Astrocyte (in vitro differentiated cells and primary cell): ENCODE measurements at regions not wholly inside any gene's neighbourhood (a gene's known extent, or its start where the extent isn't known, plus 50 kb on each side); places are given as distances from the start of the nearest gene placed in this dataset.

ENCODE experiments used
- DNase-seq: peaks from one replicate; pipeline ENCODE4 v3.0.0-alpha.2; 2010; ENCODE audit warnings: low read depth
- FAIRE-seq: peaks from 2 replicates; lab custom pipeline; 2011; peaks lifted over from hg19 to GRCh38; lab: Jason Lieb, UNC
- H2AFZ ChIP-seq: 2 replicates; pipeline ENCODE4 v1.6.0; 2012; ENCODE audit warnings: low read depth, low read length, inconsistent platforms
- H3K27ac ChIP-seq: 2 replicates; pipeline ENCODE4 v1.5.1; 2011; ENCODE audit warnings: low read depth, low read length, inconsistent platforms
- H3K27me3 ChIP-seq: 2 replicates; pipeline ENCODE4 v1.6.0; 2011; ENCODE audit warnings: low read length, inconsistent platforms; ENCODE audit not compliant: insufficient read depth
- H3K36me3 ChIP-seq: 2 replicates; pipeline ENCODE4 v1.5.1; 2011; ENCODE audit warnings: low read length, inconsistent platforms; ENCODE audit not compliant: insufficient read depth
- H3K4me1 ChIP-seq: 2 replicates; pipeline ENCODE4 v1.5.1; 2011; ENCODE audit warnings: low read length, inconsistent platforms; ENCODE audit not compliant: insufficient read depth
- H3K4me2 ChIP-seq: 2 replicates; pipeline ENCODE4 v1.6.0; 2012; ENCODE audit warnings: low read length, inconsistent platforms
- H3K4me3 ChIP-seq: 2 replicates; pipeline ENCODE4 v1.5.1; 2011; ENCODE audit warnings: low read depth, mild to moderate bottlenecking, low read length, inconsistent platforms; ENCODE audit not compliant: insufficient read depth
- H3K79me2 ChIP-seq: 2 replicates; pipeline ENCODE4 v1.6.0; 2012; ENCODE audit warnings: mild to moderate bottlenecking, low read length, inconsistent platforms; ENCODE audit not compliant: insufficient read depth
- H3K9ac ChIP-seq: 2 replicates; pipeline ENCODE4 v1.6.0; 2012; ENCODE audit warnings: mild to moderate bottlenecking, low read length, inconsistent platforms
- H3K9me3 ChIP-seq: 2 replicates; pipeline ENCODE4 v1.5.1; 2012; ENCODE audit warnings: low read depth, mild to moderate bottlenecking, low read length, inconsistent platforms; ENCODE audit not compliant: insufficient read depth
- H4K20me1 ChIP-seq: 2 replicates; pipeline ENCODE4 v1.6.0; 2012; ENCODE audit warnings: low read length, inconsistent platforms; ENCODE audit not compliant: insufficient read depth
- H3K27ac Mint-ChIP-seq: one replicate; pipeline ENCODE4 v1.8.0; 2021; ENCODE audit warnings: mild to moderate bottlenecking, mixed read lengths; ENCODE audit not compliant: unreplicated experiment
- H3K27me3 Mint-ChIP-seq: one replicate; pipeline ENCODE4 v1.8.0; 2021; ENCODE audit warnings: low read depth, mixed read lengths; ENCODE audit not compliant: unreplicated experiment
- H3K36me3 Mint-ChIP-seq: one replicate; pipeline ENCODE4 v1.8.0; 2021; ENCODE audit warnings: low read depth, mixed read lengths; ENCODE audit not compliant: unreplicated experiment
- H3K4me1 Mint-ChIP-seq: one replicate; pipeline ENCODE4 v1.8.0; 2021; ENCODE audit warnings: low read depth, mixed read lengths; ENCODE audit not compliant: unreplicated experiment
- H3K4me3 Mint-ChIP-seq: one replicate; pipeline ENCODE4 v1.8.0; 2021; ENCODE audit warnings: mild to moderate bottlenecking, moderate library complexity, mixed read lengths; ENCODE audit not compliant: unreplicated experiment
- H3K9me3 Mint-ChIP-seq: one replicate; pipeline ENCODE4 v1.8.0; 2021; ENCODE audit warnings: mild to moderate bottlenecking, mixed read lengths; ENCODE audit not compliant: unreplicated experiment
- CTCF ChIP-seq: IDR thresholded peaks from 2 replicates; pipeline ENCODE4 v1.5.1; 2011; ENCODE audit warnings: low read depth, mild to moderate bottlenecking, inconsistent platforms, low read length, moderate library complexity; ENCODE audit not compliant: insufficient read depth
- EZH2 ChIP-seq: IDR thresholded peaks from 2 replicates; pipeline ENCODE4 v1.6.1; 2012; ENCODE audit warnings: mild to moderate bottlenecking, low read length, inconsistent platforms; ENCODE audit not compliant: insufficient read depth

- no peak overlapping the region for H3K27ac Mint-ChIP-seq
- Histone ChIP-seq H3K4me2 (no peak overlapping the region), H3K79me2 (no peaks in the 10 kb centered on the region), H3K27ac (no peak overlapping the region), H3K36me3 (no peaks in the 10 kb centered on the region), H3K4me1 (no peaks in the 10 kb centered on the region), H2AFZ (no peak overlapping the region), H3K27me3 (no peaks in the 10 kb centered on the region), H4K20me1 (no peaks in the 10 kb centered on the region), H3K9ac (no peak overlapping the region), H3K9me3 (no peaks in the 10 kb centered on the region), H3K4me3 (no peak overlapping the region)
- H3K27me3 Mint-ChIP-seq = no peaks in the 10 kb centered on the region
- FAIRE-seq = no peak
- no peak for DNase-seq
- H3K4me3 Mint-ChIP-seq = no peak overlapping the region
- no peaks in the 10 kb centered on the region for H3K36me3 Mint-ChIP-seq
- no peaks in the 10 kb centered on the region for H3K4me1 Mint-ChIP-seq
- H3K9me3 Mint-ChIP-seq = no peaks in the 10 kb centered on the region
- TF ChIP-seq CTCF = no peak
- TF ChIP-seq EZH2 = no peak
Measured at GRCh38 chr3:35544976-35545375, 94.3 kb upstream of the ARPP21 start.

- no peak for TF ChIP-seq EZH2
- no peak for TF ChIP-seq CTCF
- Mint-ChIP-seq H3K27ac (no peak overlapping the region), H3K4me1 (no peaks in the 10 kb centered on the region)
Measured at GRCh38 chr3:35549690-35550089, 89.6 kb upstream of the ARPP21 start.

DNA sequence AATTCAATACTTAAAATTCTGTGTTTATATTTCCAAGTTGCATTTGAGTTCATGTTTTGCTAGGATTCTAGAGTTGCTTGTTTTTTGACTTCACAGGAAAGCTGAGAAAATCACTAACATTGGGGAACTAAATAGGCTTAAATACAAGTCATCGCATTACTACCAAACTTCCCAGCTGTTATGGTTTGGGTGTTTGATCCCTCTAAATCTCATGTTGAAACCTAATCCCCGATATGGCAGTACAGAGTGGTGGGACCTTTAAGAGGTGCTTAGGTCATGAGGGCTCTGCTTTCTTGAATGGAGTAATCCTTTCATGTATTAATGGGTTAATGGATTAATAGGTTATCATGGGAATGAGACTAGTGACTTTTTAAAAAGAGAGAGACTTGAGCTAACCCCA is 77.2 kb upstream of the ARPP21 start:
- no peak overlapping the region for H2AFZ ChIP-seq
- H3K36me3 Mint-ChIP-seq = no peaks in the 10 kb centered on the region
- no peaks in the 10 kb centered on the region for H3K4me1 Mint-ChIP-seq
- no peak overlapping the region for H3K4me3 Mint-ChIP-seq
- H3K79me2 ChIP-seq = no peaks in the 10 kb centered on the region
- no peaks in the 10 kb centered on the region for H3K27me3 ChIP-seq
- no peak for TF ChIP-seq CTCF
- no peak for TF ChIP-seq EZH2
- no peaks in the 10 kb centered on the region for H3K4me1 ChIP-seq
- no peaks in the 10 kb centered on the region for H3K9me3 ChIP-seq
- H3K9ac ChIP-seq = no peak overlapping the region
- H3K27ac Mint-ChIP-seq = no peak overlapping the region
- no peaks in the 10 kb centered on the region for H3K27me3 Mint-ChIP-seq
- H4K20me1 ChIP-seq = no peaks in the 10 kb centered on the region
- no peak for FAIRE-seq
- H3K4me2 ChIP-seq = no peak overlapping the region
- no peaks in the 10 kb centered on the region for H3K36me3 ChIP-seq
- no peak for DNase-seq
- H3K27ac ChIP-seq = no peak overlapping the region
- no peaks in the 10 kb centered on the region for H3K9me3 Mint-ChIP-seq
- no peak overlapping the region for H3K4me3 ChIP-seq

More at GRCh38 chr3:35549690-35550089, 89.6 kb upstream of the ARPP21 start:
- Histone ChIP-seq H3K27me3 (no peaks in the 10 kb centered on the region), H2AFZ (no peak overlapping the region), H3K9me3 (no peaks in the 10 kb centered on the region), H3K4me3 (no peak overlapping the region), H3K4me1 (no peaks in the 10 kb centered on the region), H3K9ac (no peak overlapping the region), H3K4me2 (no peak overlapping the region), H4K20me1 (no peaks in the 10 kb centered on the region), H3K27ac (no peak overlapping the region), H3K36me3 (no peaks in the 10 kb centered on the region), H3K79me2 (no peaks in the 10 kb centered on the region)
- no peaks in the 10 kb centered on the region for H3K36me3 Mint-ChIP-seq
- DNase-seq (no peak), FAIRE-seq (no peak)
- no peak overlapping the region for H3K4me3 Mint-ChIP-seq
- no peaks in the 10 kb centered on the region for H3K9me3 Mint-ChIP-seq
- H3K27me3 Mint-ChIP-seq = no peaks in the 10 kb centered on the region
